ENCODE measurements at regions not wholly inside any gene's neighbourhood (a gene's known extent, or its start where the extent isn't known, plus 50 kb on each side); places are given as distances from the start of the nearest gene placed in this dataset.

DNA sequence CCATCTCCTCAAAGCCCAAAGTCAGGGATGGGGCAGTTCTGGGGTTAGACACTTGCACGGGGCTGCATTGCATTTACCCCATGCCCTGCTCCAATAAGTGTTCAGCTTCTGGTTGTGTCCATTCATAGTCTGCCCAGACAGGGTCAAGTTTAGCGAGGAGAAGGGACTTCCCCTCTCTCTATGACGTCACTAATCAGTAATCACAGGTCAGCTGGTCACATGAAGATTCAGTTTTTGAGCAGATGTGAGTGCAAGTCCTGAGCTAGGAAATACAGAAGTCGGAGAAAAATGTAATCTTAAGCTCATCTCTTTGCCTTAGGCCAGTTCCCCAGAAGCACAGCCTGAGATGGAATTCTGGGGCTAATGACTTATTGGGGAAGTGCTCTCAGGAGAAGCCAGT, 310.1 kb downstream of the TSHZ3 start:
- TF ChIP-seq EP300 (IDR thresholded peaks at IDR 0.05), result no peak
- TF ChIP-seq, protein P1, sequence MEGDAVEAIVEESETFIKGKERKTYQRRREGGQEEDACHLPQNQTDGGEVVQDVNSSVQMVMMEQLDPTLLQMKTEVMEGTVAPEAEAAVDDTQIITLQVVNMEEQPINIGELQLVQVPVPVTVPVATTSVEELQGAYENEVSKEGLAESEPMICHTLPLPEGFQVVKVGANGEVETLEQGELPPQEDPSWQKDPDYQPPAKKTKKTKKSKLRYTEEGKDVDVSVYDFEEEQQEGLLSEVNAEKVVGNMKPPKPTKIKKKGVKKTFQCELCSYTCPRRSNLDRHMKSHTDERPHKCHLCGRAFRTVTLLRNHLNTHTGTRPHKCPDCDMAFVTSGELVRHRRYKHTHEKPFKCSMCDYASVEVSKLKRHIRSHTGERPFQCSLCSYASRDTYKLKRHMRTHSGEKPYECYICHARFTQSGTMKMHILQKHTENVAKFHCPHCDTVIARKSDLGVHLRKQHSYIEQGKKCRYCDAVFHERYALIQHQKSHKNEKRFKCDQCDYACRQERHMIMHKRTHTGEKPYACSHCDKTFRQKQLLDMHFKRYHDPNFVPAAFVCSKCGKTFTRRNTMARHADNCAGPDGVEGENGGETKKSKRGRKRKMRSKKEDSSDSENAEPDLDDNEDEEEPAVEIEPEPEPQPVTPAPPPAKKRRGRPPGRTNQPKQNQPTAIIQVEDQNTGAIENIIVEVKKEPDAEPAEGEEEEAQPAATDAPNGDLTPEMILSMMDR (IDR thresholded peaks at IDR 0.05), result no peak

All from tibial nerve (tissue), 4 donors.